GM19099 (cell line): ENCODE measurements at regions not wholly inside any gene's neighbourhood (a gene's known extent, or its start where the extent isn't known, plus 50 kb on each side); places are given as distances from the start of the nearest gene placed in this dataset.

Experiments used
- POLR2A ChIP-seq: IDR thresholded peaks from 3 replicates; pipeline ENCODE4 v1.6.1; 2011; ENCODE audit warnings: low read depth; ENCODE audit not compliant: insufficient read length; ENCODE audit errors: extremely low read depth

GRCh38 chr6:166774292-166774691 is 147.2 kb upstream of the RPS6KA2 start:
- no peak for TF ChIP-seq POLR2A

- no peak for TF ChIP-seq POLR2A
These were observed 145.5 kb upstream of the RPS6KA2 start for GRCh38 chr6:166772518-166772917.

- TF ChIP-seq POLR2A, result no peak
These were observed 144.7 kb upstream of the RPS6KA2 start for GRCh38 chr6:166771701-166772100.

GRCh38 chr6:166770216-166771116 is 143.4 kb upstream of the RPS6KA2 start:
- no peak for TF ChIP-seq POLR2A

- no peak for TF ChIP-seq POLR2A
These were observed 142.6 kb upstream of the RPS6KA2 start for GRCh38 chr6:166769648-166770047.

GRCh38 chr6:166768761-166769160 is 141.7 kb upstream of the RPS6KA2 start:
- no peak for TF ChIP-seq POLR2A

- no peak for TF ChIP-seq POLR2A
These were observed 140.2 kb upstream of the RPS6KA2 start for GRCh38 chr6:166767230-166767629.

- no peak for TF ChIP-seq POLR2A
These were observed 139.7 kb upstream of the RPS6KA2 start for GRCh38 chr6:166766769-166767168.

GRCh38 chr6:166765234-166765541 is 138.1 kb upstream of the RPS6KA2 start:
- no peak for TF ChIP-seq POLR2A

GRCh38 chr6:166764473-166765233 is 137.6 kb upstream of the RPS6KA2 start:
- no peak for TF ChIP-seq POLR2A

GRCh38 chr6:166763606-166764472 is 136.8 kb upstream of the RPS6KA2 start:
- no peak for TF ChIP-seq POLR2A

GRCh38 chr6:166761801-166762200 is 134.8 kb upstream of the RPS6KA2 start:
- no peak for TF ChIP-seq POLR2A

- no peak for TF ChIP-seq POLR2A
These were observed 133.2 kb upstream of the RPS6KA2 start for GRCh38 chr6:166760288-166760687.

GRCh38 chr6:166758136-166758704 is 131.2 kb upstream of the RPS6KA2 start:
- no peak for TF ChIP-seq POLR2A

GRCh38 chr6:166757232-166758135 is 130.4 kb upstream of the RPS6KA2 start:
- TF ChIP-seq POLR2A, result no peak
